Cardiac fibroblast (primary cell): ENCODE measurements at regions not wholly inside any gene's neighbourhood (a gene's known extent, or its start where the extent isn't known, plus 50 kb on each side); places are given as distances from the start of the nearest gene placed in this dataset.

ENCODE experiments used
- DNase-seq, 2 donors: peaks; one replicate each; pipeline versions ENCODE4 v3.0.0 to v3.0.0-alpha.2; 2010; ENCODE audit warnings: low read depth in 2 of 2
- H3K4me3 ChIP-seq, 2 donors: replicated peaks in 1 of 2; 1 replicate in 1 of 2; 2 replicates in 1 of 2; pipeline ENCODE4 v1.5.1; 2011; ENCODE audit warnings: low read depth in 2 of 2, low read length in 2 of 2, mild to moderate bottlenecking in 2 of 2, moderate library complexity in 1 of 2
- TF ChIP-seq, protein P1 (sequence below): IDR thresholded peaks from one replicate; pipeline ENCODE4 v1.5.1; 2011; ENCODE audit warnings: low read depth, mild to moderate bottlenecking, low read length, inconsistent platforms

DNA sequence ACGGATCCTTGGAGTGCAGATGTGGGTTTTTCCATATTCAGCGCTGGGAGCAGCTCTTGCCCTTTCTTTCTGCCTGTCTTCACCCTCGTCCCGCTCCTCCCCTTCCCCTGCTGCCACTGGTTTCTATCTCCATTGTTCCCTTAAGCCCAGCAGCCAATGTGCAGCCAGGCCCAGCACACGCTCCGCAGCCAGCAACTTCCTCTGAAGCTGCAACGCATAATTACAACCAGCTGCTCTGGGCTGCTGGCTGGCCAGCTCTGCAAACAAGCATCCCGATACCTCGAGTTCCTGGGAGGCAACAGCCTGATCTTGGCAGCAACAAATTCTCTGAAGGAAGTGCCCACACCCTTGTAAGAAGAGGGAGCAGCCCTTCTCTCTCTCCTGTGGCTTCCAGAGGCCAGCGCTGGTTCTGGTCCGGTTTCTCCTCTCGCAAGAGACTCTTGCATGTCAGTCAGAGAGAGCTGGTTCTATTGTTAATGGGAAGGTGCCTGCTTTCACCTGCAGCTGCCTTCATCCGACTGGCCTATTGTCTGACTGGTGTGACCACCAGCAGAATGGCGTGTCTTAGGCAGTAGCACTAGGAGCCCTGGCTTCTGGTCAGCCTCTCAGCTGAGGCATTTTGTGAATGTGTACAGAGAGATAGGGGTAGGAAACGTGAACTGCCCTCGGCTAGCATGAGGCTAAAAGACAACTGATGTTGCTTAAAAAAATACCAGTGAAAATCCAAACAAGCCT is 83.8 kb upstream of the MAML3 start:
- TF ChIP-seq, protein P1, sequence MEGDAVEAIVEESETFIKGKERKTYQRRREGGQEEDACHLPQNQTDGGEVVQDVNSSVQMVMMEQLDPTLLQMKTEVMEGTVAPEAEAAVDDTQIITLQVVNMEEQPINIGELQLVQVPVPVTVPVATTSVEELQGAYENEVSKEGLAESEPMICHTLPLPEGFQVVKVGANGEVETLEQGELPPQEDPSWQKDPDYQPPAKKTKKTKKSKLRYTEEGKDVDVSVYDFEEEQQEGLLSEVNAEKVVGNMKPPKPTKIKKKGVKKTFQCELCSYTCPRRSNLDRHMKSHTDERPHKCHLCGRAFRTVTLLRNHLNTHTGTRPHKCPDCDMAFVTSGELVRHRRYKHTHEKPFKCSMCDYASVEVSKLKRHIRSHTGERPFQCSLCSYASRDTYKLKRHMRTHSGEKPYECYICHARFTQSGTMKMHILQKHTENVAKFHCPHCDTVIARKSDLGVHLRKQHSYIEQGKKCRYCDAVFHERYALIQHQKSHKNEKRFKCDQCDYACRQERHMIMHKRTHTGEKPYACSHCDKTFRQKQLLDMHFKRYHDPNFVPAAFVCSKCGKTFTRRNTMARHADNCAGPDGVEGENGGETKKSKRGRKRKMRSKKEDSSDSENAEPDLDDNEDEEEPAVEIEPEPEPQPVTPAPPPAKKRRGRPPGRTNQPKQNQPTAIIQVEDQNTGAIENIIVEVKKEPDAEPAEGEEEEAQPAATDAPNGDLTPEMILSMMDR: no peak
- H3K4me3 ChIP-seq: peak overlapping the region in 1 of 2 donors; percentile 3
- peak; percentile 91 to 98 for DNase-seq

DNA sequence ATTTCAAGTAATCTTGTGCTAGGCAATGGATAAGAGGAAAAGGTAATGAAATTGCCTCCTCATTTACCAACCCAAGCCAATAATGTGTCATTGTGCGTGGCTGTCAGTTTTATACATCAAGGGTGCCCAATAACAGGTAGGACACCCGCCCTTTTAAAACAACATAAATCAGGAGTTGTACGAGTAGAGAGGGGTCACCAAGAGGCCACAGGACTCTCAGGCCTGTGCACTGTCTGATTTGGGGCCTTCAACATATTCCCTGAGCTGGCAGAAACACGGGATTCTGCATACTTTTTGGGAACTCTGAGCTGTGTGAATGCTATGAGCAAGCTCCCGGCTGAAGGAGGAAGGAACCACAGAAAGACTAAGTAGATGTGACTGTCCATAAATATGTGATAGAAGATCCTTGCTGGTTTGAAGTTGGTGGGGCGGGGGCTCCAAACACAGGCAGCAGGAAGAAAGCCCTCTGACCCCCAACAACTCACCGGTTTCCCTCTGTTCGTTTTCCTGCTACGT is 82.7 kb upstream of the MAML3 start:
- TF ChIP-seq, protein P1: no peak
- DNase-seq: peak in 1 of 2 donors; percentile 30
- no peak overlapping the region for H3K4me3 ChIP-seq

GRCh38 chr4:140234697-140235060 is 80.7 kb upstream of the MAML3 start:
- TF ChIP-seq, protein P1: no peak
- H3K4me3 ChIP-seq: no peak overlapping the region
- DNase-seq: no peak

GRCh38 chr4:140233791-140234696 is 80.1 kb upstream of the MAML3 start:
- TF ChIP-seq, protein P1: peak; percentile 9
- peak; percentile 54 to 74 for DNase-seq
- H3K4me3 ChIP-seq: no peak overlapping the region

GRCh38 chr4:140229881-140230280 is 75.9 kb upstream of the MAML3 start:
- DNase-seq: no peak
- TF ChIP-seq, protein P1: no peak
- H3K4me3 ChIP-seq: no peak overlapping the region

DNA sequence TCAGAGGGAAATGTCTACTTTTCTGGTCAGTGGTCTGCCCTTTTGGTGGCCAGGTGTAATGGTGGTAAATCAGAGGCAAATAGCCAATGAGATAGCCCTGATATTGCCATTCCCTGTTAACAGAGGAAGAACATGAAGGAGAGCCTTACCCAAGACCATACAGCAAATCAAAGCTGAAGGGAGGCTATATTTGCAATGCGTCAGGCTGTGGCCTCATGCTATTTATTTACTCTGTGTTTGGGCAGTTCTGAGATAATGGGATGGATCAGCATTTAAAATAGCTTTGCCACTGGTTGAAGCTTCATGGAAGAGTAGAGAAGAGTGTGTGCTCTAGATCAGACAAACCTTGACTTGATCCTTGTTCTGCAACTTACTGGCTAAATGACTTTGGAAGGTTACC is 73.3 kb upstream of the MAML3 start:
- no peak overlapping the region for H3K4me3 ChIP-seq
- no peak for DNase-seq
- TF ChIP-seq, protein P1: no peak
